Stimulated activated naive CD4-positive, alpha-beta T cell treated with Interleukin-2 at 50 U/mL for 16 hours (primary cell): ENCODE measurements at regions not wholly inside any gene's neighbourhood (a gene's known extent, or its start where the extent isn't known, plus 50 kb on each side); places are given as distances from the start of the nearest gene placed in this dataset.
"Not testable (repeated sequence)": the region's sequence is repeated elsewhere in the genome, so short reads cannot be mapped to it uniquely, and the experiment has no call there.

Experiments used
- DNase-seq: peaks from one replicate; lab custom pipeline; 2025; lab: John Stamatoyannopoulos, UW

- not testable (repeated sequence) for DNase-seq
These were observed 111.4 kb downstream of the CCDC74A start for GRCh38 chr2:131639001-131639620.

DNA sequence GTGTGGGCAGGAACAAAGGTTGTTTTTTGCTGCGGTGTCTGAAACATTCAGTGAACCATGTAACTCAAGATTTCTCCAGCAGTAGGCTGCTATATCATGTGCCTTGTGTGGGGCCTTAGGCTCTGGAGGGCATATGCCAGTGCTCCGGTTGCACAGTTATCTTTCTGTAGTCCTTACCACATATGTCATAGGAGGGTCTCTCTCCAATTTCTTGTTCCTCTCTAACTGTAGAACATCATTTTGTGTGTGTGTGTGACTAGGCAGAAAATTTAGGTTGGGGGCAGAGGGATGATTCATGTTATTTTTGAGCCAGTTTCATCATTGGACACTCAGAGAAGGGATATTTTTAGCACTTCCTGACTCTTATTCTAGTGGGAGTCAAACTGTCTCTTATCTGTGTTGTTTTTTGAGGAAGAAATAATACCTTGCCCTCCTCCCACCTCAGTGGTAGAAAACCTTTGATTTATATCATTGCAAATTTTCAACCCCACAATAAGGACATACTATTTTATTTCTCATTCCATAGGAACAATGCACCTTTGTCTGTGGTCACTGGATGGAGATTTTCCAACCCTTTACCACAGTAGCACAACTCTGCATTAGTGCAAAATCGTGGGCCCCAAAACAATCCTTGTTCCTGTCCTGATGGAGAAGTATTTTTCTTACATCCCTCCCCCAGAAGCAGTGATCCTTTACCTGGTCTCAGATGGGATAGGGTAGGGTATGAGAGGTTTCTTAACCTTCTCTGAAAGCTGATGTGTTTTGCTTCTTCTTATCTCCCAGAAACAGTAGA, 113.9 kb downstream of the CCDC74A start:
- no peak for DNase-seq

DNA sequence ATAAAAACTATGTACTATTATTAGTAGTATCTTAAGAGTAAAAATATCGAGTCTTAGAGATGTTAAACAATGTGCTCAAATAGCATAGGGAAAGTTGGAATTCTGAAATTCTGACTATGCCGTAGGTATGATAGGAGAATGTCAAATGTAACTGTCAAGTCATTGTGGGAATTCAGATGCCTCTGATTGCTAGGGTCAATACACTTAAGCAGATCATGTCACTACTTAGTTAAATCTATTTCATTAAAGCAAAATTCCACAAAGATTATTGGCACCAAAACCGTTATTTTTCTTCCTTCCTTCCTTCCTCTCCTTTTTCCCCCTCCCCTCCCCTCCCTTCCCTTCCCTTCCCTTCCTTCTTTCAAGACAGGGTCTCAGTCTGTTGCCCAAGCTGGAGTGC, 115.5 kb downstream of the CCDC74A start:
- not testable (repeated sequence) for DNase-seq

GRCh38 chr2:131645177-131645765, 117.6 kb downstream of the CCDC74A start:
- DNase-seq = no peak

DNA sequence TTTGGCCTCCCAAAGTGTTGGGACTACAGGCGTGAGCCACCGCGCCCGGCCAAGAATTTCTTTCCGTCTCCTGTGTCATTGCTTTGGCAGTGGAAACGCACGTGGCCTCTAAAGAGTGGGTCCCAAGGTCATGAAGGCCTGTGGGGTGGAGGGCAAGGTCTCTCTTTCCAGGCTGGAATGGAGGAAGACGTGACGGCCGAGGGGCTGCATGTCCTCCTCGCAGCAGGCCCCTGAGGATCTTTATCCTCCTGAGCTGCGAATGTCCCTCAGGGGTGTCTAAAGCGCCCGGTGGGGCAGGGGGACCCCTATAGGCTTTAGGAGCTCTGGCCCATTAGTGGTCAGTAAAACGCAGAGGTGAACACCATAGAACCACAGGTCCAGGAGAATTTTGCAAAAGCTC, 118.5 kb downstream of the CCDC74A start:
- not testable (repeated sequence) for DNase-seq

DNA sequence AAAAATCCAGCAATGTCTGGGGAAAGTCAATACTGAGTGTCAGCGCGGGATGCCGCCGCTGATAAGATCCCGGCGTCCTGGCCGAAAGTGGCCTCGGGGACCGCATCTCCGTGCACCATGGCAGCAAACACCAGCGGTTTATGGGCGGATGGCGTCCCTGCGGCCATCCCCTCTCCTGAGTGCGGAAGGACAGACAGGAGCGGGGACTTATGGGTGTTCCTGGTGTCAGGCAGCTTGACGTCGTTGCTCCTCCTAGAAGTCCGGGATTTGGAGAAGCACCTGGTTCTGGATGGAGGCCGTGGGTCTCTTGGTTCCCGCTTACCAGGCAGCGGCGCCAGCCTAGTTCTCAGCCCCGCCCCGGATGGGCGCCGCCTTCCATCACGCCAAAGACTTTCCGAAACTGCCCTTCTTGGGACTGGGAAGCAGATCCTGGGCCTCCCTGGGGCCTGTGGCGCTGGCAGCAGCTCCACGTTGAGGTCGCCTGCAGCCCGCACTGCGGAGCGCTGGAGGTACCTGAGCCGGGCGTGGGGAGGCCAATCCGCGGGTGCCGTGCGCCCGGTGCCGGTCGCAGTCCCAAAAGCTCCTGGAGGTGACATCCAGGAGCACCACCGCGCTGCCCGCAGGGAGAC, 119.1 kb downstream of the CCDC74A start:
- no peak for DNase-seq

GRCh38 chr2:131648565-131648964, 120.9 kb downstream of the CCDC74A start:
- not testable (repeated sequence) for DNase-seq

GRCh38 chr2:131652246-131652645, 124.6 kb downstream of the CCDC74A start:
- not testable (repeated sequence) for DNase-seq

DNA sequence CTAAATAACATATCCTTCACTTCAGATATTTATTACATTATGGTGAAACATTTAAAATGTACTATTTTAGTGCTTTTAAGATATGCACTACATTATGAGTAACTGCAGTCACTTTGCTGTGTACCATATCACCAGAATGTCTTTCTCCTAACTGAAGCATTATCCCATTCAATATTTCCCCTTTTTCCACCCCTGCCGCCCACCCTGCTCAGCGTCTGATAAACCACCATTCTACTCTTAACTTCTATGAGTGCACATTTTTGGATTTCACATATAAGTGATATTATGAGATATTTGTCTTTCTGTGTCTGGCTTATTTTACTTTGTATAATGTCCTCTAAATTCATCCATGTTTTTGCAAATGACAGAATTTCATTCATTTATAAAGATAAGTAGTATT, 126.4 kb downstream of the CCDC74A start:
- DNase-seq = not testable (repeated sequence)

DNA sequence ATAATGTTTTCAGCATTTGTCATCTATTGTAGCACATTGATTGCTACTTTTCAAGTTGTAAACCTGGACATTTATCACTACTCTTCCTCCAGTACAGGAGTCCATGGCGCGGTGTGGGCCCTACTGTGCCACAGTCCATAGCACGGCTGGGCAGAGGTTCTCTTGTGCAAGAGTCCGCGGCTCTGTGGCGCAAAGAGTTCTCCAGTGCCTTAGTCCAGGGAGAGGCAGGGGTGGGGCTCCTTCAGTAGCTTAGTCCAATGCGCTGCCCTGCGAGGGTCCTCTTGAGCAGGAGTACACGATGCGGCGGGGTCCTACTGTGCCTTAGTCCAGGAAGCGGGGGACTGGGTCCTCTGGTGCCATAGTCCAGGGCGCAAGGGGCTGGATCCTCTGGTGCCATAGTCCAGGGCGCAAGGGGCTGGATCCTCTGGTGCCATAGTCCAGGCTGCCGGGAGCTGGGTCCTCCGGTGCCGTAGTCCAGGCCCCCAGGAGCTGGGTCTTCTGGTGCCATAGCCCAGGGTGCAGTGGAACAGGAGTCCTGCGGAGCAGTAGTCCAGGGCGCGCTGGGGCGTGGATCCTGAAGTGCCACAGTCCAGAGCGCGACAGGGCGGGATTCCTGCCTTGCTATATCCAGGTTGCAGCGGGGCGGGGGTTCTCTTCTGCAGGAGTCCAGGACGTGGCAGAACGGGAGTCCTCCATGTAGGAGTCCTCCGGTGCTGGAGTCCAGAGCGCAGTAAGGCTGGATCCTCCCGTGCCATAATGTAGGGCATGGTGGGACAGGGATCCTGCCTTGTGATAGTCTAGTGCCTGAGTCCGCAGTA, 129.3 kb downstream of the CCDC74A start:
- DNase-seq = no peak

GRCh38 chr2:131657895-131658768, 130.4 kb downstream of the CCDC74A start:
- DNase-seq = no peak

GRCh38 chr2:131658769-131659131, 131.1 kb downstream of the CCDC74A start:
- DNase-seq = no peak

DNA sequence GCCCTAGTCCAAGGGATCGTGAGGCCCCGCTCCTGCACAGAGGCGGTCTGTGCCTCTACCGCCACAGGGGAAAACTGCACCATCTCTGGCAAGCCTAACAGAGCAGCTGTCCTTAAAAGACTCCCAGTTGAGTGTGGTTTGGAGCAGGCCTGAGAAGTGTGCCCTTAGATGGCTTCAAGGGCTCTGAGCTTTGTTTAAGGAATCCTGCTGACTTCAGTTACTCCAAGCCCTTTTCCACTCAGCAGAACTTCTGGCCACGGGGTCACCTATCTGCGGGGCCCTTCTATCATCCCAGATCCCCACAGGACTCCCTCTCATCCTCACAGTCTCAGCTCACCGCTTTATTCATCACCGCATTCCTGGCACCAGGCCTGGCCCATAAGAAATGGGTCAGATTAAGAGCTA, 131.5 kb downstream of the CCDC74A start:
- DNase-seq = no peak

DNA sequence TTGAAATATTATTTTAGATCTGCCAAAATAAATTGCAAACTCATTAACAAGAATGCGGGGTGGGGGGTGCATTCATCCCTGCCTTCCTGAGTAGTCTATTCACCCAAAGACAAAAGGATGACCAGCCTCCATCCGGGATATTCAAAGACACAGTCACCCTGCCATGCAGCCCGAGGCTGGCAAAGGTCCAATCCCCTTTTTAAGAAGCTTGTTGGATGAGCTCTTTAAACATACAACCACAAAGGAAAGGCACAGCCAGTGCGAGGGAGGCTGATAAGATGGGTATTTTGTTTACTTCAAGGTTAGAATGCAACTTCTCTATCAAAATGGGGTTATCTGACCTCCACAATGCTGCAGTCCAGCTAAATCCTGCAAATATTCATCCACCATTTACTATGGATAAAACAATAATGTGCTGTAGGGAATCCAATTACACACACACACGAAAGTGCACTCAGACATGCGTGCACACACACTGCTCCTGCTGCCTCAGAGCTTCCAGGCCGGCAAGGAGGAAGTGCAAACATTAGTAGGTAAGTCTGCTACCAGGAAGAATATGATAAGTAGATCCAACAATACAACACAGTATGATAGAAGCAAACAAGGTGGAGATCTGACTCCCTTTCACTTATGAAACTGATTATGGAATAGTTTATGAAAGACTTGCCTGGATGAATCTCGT, 133.6 kb downstream of the CCDC74A start:
- DNase-seq = not testable (repeated sequence)

- DNase-seq = not testable (repeated sequence)
These were observed 134.3 kb downstream of the CCDC74A start for GRCh38 chr2:131661884-131662535.

DNA sequence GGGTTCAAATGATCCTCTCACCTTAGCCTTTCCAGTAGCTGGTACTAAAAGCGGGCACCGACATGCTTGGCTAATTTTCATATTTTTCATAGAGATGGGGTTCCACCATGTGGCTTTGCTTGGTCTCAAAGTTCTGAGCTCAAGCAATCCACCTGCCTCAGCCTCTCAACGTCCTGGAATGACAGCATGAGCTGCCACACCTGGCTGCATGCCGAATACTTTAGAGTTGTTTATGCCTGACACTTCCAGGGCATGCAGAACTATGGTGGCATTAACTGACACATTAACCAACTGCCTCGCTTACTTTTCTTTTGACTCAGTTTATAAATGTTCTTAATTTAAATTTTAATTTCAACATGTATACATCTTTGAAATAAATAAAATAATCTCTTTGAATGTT, 135.8 kb downstream of the CCDC74A start:
- not testable (repeated sequence) for DNase-seq

DNA sequence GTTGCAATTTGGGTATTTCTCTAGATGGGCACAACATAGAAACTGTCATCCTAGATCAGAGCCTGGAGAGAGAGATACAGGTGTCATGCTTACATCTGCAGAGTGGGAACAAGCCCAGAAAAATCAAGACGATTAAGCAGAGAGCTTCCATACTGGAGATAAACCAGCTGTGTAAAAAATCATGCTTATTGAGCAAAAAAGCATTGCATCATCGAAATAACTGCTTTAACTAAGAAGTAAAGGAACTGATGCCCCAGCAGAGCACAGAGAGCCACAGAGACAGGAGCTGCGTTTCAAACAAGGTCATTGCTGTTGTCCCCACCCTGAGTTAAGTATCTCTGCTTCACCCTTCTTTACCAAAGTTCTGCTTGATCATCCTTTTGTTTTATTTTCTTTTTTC, 138.0 kb downstream of the CCDC74A start:
- not testable (repeated sequence) for DNase-seq

DNA sequence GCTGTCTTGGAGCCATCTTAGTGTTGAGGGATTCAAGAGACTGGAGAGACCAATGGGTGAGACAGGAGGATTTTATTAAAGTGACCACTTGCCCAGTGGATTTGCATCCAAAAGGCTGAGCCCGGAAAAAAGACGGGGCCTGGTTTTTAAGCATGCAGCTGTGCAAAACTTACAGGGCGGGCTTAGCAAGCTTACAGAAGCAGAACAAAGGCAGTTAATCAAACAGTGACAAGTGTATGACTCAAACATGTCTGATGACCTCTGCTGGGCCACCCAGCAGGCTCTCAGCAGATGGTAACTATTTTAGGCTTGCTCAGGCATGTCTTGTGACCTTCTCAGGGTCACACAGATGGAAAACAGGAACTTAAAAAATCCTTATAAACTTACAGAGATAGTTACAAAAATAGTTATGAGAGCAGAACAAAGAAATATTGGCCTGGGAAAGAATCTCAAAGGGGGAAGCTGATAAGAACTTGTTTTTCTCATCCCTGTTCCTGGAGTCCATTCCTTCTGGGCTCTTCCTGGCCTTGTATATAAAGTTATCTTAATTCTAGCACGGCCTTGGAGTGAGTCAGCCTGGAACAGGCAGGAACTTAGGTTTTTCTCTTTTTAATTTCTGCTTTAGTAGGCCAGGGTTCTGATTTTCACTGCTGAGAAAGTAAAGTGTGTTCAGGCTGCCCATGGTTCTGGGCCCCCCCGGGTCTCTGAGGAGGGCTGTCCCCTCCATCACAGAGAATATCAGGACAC, 141.3 kb downstream of the CCDC74A start:
- not testable (repeated sequence) for DNase-seq
